WERI-Rb-1 (cell line): ENCODE measurements at regions not wholly inside any gene's neighbourhood (a gene's known extent, or its start where the extent isn't known, plus 50 kb on each side); places are given as distances from the start of the nearest gene placed in this dataset.

Source experiments
- DNase-seq: peaks from one replicate; pipeline ENCODE4 v3.0.0-alpha.2; 2020
- H3K27ac ChIP-seq: fragments of 250-450 bp; sonication (Bioruptor Pico); 2 replicates; pipeline ENCODE4 v1.5.1; 2020; ENCODE audit warnings: mild to moderate bottlenecking, moderate library complexity
- H3K27me3 ChIP-seq: fragments of 250-450 bp; sonication (Bioruptor Pico); 2 replicates; pipeline ENCODE4 v1.5.1; 2021; ENCODE audit warnings: mild to moderate bottlenecking, low read depth, moderate library complexity; ENCODE audit not compliant: insufficient read depth, severe bottlenecking
- H3K36me3 ChIP-seq: fragments of 250-450 bp; sonication (Bioruptor Pico); 2 replicates; pipeline ENCODE4 v1.5.1; 2020; ENCODE audit warnings: mild to moderate bottlenecking, moderate library complexity
- H3K4me3 ChIP-seq: 2 replicates; pipeline ENCODE4 v1.5.1; 2011; ENCODE audit warnings: low read depth, mild to moderate bottlenecking, control low read depth, low read length
- H3K9me3 ChIP-seq: fragments of 250-450 bp; sonication (Bioruptor Pico); 2 replicates; pipeline ENCODE4 v1.5.1; 2021; ENCODE audit warnings: mild to moderate bottlenecking, moderate library complexity; ENCODE audit not compliant: severe bottlenecking
- TF ChIP-seq, protein P1 (sequence below): IDR thresholded peaks from 2 replicates; pipeline ENCODE4 v1.5.1; 2011; ENCODE audit warnings: low read depth, mild to moderate bottlenecking, control low read depth, inconsistent platforms, low read length

- TF ChIP-seq, protein P1, sequence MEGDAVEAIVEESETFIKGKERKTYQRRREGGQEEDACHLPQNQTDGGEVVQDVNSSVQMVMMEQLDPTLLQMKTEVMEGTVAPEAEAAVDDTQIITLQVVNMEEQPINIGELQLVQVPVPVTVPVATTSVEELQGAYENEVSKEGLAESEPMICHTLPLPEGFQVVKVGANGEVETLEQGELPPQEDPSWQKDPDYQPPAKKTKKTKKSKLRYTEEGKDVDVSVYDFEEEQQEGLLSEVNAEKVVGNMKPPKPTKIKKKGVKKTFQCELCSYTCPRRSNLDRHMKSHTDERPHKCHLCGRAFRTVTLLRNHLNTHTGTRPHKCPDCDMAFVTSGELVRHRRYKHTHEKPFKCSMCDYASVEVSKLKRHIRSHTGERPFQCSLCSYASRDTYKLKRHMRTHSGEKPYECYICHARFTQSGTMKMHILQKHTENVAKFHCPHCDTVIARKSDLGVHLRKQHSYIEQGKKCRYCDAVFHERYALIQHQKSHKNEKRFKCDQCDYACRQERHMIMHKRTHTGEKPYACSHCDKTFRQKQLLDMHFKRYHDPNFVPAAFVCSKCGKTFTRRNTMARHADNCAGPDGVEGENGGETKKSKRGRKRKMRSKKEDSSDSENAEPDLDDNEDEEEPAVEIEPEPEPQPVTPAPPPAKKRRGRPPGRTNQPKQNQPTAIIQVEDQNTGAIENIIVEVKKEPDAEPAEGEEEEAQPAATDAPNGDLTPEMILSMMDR, result no peak
- DNase-seq, result no peak
- Histone ChIP-seq H3K4me3 (no peak overlapping the region), H3K36me3 (no peaks in the 10 kb centered on the region), H3K27me3 (no peaks in the 10 kb centered on the region), H3K9me3 (no peaks in the 10 kb centered on the region), H3K27ac (no peak overlapping the region)
These were observed 283.9 kb downstream of the UBE3D start for GRCh38 chr6:82781620-82782204.

DNA sequence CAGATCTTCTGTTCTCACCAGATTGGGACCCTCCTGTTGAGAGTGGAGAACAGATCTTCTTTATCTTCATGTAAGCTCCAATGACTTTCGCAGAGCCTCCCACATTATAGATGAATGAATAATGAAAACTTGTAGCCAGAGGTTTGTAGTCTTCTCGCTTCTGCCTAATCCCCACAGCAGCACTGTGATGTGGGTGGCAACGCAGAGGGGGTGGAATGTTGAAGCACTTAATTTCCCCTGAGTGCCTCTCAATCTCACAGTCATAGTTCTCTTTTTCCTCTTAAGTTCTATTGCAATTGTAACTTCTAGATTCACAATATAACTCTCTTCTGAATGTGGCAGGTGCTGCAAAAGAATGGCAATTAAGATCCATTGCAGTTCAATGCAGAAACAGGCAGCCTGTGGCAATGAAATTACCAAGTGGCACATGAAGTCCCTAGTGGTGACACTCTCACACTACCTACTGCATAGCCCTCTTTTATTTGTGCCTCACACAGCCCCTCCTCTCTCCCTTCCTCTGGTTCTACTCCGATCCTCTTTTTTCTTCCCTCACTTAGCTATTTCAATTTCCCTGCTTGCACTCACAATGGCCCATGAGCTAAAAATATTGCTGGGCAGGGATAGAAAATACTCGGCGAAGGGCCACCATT, 281.9 kb downstream of the UBE3D start:
- Histone ChIP-seq H3K4me3 (no peak overlapping the region), H3K27ac (no peak overlapping the region), H3K36me3 (no peaks in the 10 kb centered on the region), H3K9me3 (no peaks in the 10 kb centered on the region), H3K27me3 (no peaks in the 10 kb centered on the region)
- TF ChIP-seq, protein P1, result peak; percentile 70
- DNase-seq, result peak; percentile 15

- TF ChIP-seq, protein P1, result no peak
- no peak overlapping the region for H3K4me3 ChIP-seq
These were observed 280.4 kb downstream of the UBE3D start for GRCh38 chr6:82785206-82785605.

GRCh38 chr6:82786248-82786647, 279.4 kb downstream of the UBE3D start:
- H3K27me3 ChIP-seq, result no peaks in the 10 kb centered on the region
- no peak overlapping the region for H3K4me3 ChIP-seq
- no peak overlapping the region for H3K27ac ChIP-seq
- no peaks in the 10 kb centered on the region for H3K9me3 ChIP-seq
- no peak for DNase-seq
- H3K36me3 ChIP-seq, result no peaks in the 10 kb centered on the region
- TF ChIP-seq, protein P1, result no peak

More at GRCh38 chr6:82785206-82785605, 280.4 kb downstream of the UBE3D start:
- no peaks in the 10 kb centered on the region for H3K27me3 ChIP-seq
- H3K27ac ChIP-seq, result no peak overlapping the region
- H3K9me3 ChIP-seq, result no peaks in the 10 kb centered on the region
- DNase-seq, result no peak
- H3K36me3 ChIP-seq, result no peaks in the 10 kb centered on the region

- TF ChIP-seq, protein P1, result no peak
These were observed 269.7 kb downstream of the UBE3D start for GRCh38 chr6:82795940-82796339.

More at GRCh38 chr6:82795940-82796339, 269.7 kb downstream of the UBE3D start:
- DNase-seq, result no peak
- Histone ChIP-seq H3K4me3 (no peak overlapping the region), H3K27ac (no peak overlapping the region), H3K27me3 (no peaks in the 10 kb centered on the region), H3K9me3 (no peaks in the 10 kb centered on the region), H3K36me3 (no peaks in the 10 kb centered on the region)
